Activated T-cell treated with anti-CD3 and anti-CD28 coated beads for 48 hours (primary cell): ENCODE measurements at regions not wholly inside any gene's neighbourhood (a gene's known extent, or its start where the extent isn't known, plus 50 kb on each side); places are given as distances from the start of the nearest gene placed in this dataset.

Experiments
- DNase-seq: peaks from one replicate; pipeline ENCODE4 v3.0.0-alpha.2; 2020; ENCODE audit warnings: low read depth

GRCh38 chr22:47610764-47611163, 848.3 kb downstream of the TBC1D22A start:
- no peak for DNase-seq

DNA sequence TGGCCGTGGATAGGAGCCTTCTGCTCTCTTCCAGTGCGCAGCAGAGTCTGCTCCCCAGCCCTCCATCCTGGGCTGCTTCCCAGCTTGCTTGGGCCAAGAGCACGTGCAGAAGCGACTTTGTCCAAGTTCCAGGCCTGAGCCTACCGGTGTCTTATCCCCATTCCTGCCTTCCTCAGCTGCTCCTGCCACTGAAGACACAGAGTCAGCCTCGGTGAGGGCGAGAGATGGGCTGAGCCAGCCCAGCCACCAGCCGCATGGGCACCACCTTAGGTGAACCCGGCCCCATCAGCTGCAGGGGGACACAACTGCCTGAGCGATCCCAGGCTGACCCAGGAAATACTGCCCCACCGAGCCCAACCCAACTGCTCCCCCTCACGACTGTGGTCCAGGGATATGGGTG, 847.8 kb downstream of the TBC1D22A start:
- no peak for DNase-seq

- DNase-seq, result no peak
Measured at GRCh38 chr22:47609653-47610052, 847.2 kb downstream of the TBC1D22A start.

DNA sequence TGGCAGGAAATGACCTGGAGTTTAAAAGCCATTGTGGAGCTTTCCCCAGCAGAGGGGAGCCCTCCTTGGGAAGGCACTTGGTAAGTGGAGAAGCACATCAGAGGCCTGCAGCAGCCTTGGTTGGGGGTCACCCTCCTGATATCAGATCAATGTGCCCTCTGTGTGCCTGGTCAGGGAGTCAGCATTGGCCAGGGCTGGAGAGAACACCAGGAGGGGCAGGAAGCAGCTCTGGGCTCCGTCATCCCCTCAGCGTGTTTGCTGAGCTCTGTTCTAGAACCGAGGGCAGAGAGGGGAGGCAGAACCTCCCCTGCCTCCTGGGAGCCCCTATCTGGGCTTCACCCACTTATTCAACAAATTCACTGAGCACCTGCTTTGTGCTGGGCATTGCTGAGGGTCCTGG, 846.0 kb downstream of the TBC1D22A start:
- no peak for DNase-seq

- DNase-seq, result no peak
Measured at GRCh38 chr22:47607486-47607885, 845.0 kb downstream of the TBC1D22A start.

DNA sequence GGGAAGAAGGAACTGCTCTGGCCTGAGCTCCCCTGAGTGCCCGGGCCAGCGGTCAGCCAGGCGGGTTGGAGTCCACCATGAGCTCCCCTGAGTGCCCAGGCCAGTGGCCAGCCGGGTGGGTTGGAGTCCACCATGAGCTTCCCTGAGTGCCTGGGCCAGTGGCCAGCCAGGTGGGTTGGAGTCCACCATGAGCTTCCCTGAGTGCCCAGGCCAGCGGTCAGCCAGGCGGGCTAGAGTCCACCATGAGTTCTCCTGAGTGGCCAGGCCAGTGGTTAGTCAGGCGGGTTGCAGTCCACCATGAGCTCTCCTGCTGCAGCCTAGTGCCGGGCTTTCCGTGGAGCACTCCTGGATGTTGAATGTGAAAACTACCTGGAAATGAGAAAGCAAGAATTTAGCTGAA, 844.0 kb downstream of the TBC1D22A start:
- no peak for DNase-seq

DNA sequence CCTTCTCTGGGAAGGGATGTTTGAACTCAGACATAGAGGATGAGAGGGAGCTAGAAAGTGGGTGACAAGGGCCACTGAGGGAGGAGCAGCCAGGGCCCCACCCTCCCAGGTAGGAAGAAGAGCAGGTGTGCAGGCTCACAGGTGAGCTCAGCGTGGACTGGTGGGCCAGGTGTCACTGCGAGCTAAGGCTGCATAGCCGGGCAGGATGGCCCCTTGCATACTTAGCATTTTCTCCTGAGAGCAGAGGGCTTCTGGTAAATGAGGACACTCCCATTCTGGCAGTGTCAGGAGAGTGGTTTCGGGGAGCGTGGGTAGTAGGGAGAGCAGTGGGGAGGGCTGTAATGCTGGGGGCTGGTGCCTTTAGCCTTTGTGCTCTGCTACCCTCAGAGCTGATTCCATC, 843.4 kb downstream of the TBC1D22A start:
- DNase-seq, result no peak

- DNase-seq, result no peak
Measured at GRCh38 chr22:47605441-47605840, 843.0 kb downstream of the TBC1D22A start.

DNA sequence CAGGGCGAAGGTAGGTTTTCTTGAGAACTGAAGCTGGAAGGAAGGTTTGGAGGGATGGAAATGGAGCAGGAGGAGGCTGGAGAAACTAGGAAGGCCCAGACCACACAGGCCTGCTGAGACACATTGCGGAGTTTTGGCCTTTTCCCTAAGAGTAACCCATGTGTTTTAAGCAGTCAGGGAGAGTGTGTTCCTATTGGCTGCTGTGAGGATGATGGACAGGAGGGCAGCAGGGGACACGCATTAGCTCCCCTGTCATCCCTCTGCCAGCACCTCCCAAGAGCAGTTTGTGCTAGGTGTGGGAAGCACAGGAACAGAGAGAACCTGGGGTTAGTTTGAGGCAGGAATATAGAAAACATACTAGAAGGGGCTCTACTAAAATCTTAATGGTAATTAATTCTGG, 842.1 kb downstream of the TBC1D22A start:
- no peak for DNase-seq

DNA sequence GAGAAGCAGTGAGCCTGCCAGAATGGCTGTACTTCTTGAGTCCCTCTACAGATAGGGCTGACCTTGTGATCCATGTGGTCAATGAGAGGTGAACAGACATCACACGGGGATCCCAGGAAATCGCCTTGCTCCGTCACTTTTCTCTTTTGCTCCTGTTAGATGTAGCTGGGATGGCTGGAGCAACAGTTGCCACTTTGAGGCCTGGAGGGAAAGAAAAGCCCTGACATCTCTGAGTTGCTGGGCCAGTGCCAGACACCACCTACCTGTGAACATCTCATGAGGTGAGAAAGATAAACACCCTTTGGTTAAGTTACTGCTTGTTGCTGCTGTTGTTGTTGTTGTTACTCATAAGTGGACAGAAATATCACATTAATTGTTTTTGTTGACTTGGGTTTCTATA, 840.3 kb downstream of the TBC1D22A start:
- no peak for DNase-seq

GRCh38 chr22:47601666-47602065, 839.2 kb downstream of the TBC1D22A start:
- DNase-seq, result no peak

GRCh38 chr22:47600791-47601625, 838.6 kb downstream of the TBC1D22A start:
- no peak for DNase-seq

GRCh38 chr22:47600281-47600680, 837.8 kb downstream of the TBC1D22A start:
- no peak for DNase-seq

DNA sequence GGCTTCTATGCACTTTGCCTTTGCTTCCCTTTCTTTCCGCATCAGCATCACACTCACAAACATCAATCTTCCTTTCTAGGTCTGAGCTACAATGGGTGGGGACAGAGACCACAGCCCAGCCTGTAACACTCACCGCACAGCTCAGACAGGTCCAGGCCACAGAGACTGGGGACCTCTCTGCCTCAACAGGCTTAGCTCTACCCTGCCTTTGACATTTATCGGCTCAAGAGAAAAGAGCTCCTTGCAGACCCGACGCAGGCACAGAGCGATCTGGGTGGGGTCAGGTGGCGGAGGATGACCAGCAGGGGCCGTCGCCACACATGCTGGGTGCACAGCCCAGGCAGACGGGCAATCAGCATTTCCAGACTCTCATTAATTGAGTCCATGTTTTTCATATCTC, 837.3 kb downstream of the TBC1D22A start:
- no peak for DNase-seq

DNA sequence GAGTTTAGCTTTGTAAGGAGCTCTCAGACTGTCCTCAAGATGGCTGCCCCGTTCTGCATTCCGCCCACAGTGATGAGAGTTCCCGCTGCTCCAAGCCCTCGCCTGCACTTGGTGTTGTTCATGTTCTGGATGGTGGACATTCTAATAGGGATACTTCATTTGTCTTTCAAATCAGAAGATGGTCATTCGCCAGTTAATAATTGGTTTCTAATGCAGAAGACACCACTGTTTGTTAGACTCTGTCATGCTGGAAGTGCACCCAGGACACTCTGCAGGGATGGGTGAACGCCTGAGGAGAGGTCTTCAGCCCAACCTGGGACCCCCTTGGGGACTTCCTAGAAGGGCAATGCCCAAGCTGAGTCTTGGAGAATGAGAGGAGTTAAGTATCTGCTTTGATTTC, 836.4 kb downstream of the TBC1D22A start:
- DNase-seq, result no peak

DNA sequence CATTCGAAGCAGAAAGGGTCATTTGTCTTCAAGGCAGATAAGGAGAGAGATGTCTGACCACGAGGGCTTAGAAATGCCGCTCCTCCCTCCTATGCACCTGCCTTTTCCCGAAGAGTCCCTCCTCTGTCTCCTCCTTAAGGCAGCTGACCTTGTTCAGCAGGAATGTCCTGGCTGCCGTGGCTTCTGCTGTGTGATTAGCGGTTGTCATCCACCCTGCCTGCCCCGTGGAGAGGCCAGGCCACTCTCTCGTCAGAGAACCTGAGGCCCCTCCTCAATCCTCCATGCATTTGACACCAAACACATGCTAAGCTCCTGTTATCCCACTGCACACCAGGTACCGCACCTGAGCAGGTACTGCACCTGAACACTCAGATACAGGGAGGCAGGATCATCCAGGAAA, 834.6 kb downstream of the TBC1D22A start:
- DNase-seq, result no peak

- DNase-seq, result no peak
Measured at GRCh38 chr22:47596176-47596690, 833.8 kb downstream of the TBC1D22A start.

- no peak for DNase-seq
Measured at GRCh38 chr22:47594836-47595521, 832.5 kb downstream of the TBC1D22A start.

- DNase-seq, result no peak
Measured at GRCh38 chr22:47593911-47594311, 831.5 kb downstream of the TBC1D22A start.

DNA sequence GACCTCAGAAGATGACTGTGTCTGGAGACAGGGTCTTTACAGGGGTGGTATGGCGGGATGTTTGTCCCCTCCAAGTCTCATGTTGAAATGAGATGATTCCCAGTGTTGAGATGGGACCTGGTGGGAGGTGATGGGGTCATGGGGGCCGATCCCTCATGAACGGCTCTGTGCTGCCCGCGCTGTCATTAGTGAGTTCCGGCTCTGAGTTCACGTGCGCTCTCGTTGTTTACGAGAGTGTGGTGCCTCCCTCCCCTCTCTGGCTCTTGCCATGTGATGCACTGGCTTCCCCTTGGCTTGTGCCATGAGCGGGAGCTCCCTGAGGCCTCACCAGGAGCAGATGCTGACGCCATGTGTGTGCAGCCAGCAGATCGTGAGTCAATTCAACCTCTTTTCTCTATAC, 830.8 kb downstream of the TBC1D22A start:
- DNase-seq, result no peak

DNA sequence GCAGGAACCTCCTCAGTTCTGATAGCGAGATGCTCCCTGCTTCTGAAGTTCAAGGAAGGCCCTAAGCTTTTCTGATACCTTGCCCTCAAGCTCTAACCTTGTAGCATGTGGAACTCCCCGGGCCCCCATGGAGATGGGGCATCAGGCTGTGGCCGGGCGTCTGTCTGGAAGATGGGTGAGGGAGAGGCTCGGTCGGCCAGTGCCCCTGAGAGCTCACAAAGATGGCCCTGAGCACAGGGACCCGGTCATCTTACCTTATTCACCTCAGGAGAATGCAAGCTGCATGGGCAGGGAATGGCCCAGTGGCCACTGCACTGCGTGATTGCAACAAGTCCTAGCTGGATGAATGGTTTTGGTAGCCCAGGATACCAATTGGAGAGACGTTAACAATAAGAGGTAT, 830.3 kb downstream of the TBC1D22A start:
- DNase-seq, result no peak

- no peak for DNase-seq
Measured at GRCh38 chr22:47591709-47592108, 829.3 kb downstream of the TBC1D22A start.

DNA sequence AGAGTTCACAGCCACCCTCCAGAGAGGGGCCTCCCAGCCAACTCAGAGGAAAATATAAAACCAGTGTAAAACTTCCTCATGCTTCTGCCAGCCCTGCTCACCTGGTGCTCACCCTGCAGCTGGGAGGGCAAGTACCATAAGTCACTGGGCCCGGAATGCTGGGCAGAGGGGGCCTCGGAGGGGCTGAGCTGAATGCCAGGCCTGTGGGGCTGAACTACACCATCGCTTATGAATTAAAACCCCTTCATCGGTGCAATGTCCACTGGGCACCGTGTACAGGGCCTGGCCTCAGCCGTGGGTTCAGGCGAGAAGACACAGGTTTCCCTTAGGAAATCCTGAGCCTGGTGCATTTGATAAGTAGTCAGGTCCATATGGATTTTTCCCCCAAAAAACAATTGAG, 828.6 kb downstream of the TBC1D22A start:
- DNase-seq, result no peak
